Kidney (tissue), 13 donors: ENCODE measurements at regions not wholly inside any gene's neighbourhood (a gene's known extent, or its start where the extent isn't known, plus 50 kb on each side); places are given as distances from the start of the nearest gene placed in this dataset.

Experiments
- DNase-seq, 5 donors: peaks; one replicate each; pipeline ENCODE4 v3.0.0-alpha.2; 2013 to 2020
- FAIRE-seq: peaks from 2 replicates; lab custom pipeline; 2012; peaks lifted over from hg19 to GRCh38; lab: Jason Lieb, UNC
- H3K27ac ChIP-seq, 2 donors: one replicate each; pipeline ENCODE4 v1.7.0; 2013; ENCODE audit warnings: low read depth in 2 of 2, low read length in 2 of 2, inconsistent platforms in 1 of 2
- H3K27me3 ChIP-seq: one replicate; pipeline ENCODE4 v1.7.1; 2013; ENCODE audit warnings: low read length, inconsistent platforms; ENCODE audit not compliant: control insufficient read depth, insufficient read depth
- H3K36me3 ChIP-seq, 3 donors: one replicate each; pipeline versions ENCODE4 v1.7.0 to v1.7.1; 2013; ENCODE audit warnings: low read length in 3 of 3, control low read depth in 1 of 3, inconsistent platforms in 1 of 3; ENCODE audit not compliant: insufficient read depth in 3 of 3, control insufficient read depth in 2 of 3
- H3K4me1 ChIP-seq, 3 donors: one replicate each; pipeline versions ENCODE4 v1.7.0 to v1.7.1; 2013; ENCODE audit warnings: low read length in 3 of 3, inconsistent platforms in 1 of 3, low read depth in 1 of 3; ENCODE audit not compliant: control insufficient read depth in 2 of 3, insufficient read depth in 2 of 3
- H3K4me3 ChIP-seq, 3 donors: one replicate each; pipeline versions ENCODE4 v1.7.0 to v1.8.1; 2013; ENCODE audit warnings: low read length in 3 of 3, control low read depth in 1 of 3, inconsistent platforms in 1 of 3
- H3K9ac ChIP-seq, 3 donors: one replicate each; pipeline versions ENCODE4 v1.7.0 to v1.7.1; 2013; ENCODE audit warnings: low read length in 3 of 3, control low read depth in 1 of 3, inconsistent platforms in 1 of 3
- H3K9me3 ChIP-seq, 3 donors: one replicate each; pipeline versions ENCODE4 v1.7.0 to v1.7.1; 2013; ENCODE audit warnings: low read length in 3 of 3, control low read depth in 1 of 3, inconsistent platforms in 1 of 3; ENCODE audit not compliant: control insufficient read depth in 2 of 3, insufficient read depth in 1 of 3
- CTCF ChIP-seq: IDR thresholded peaks from 3 replicates; pipeline ENCODE4 v1.5.1; 2012; ENCODE audit warnings: mild to moderate bottlenecking, moderate library complexity, borderline replicate concordance; ENCODE audit not compliant: insufficient read depth; ENCODE audit errors: extremely low read depth
- intact Hi-C: fragments of 100-400 bp; cut with DNase I; formaldehyde crosslinking; loops from one replicate; pipeline ENCODE4 v1.11.1; 2022
- donor health status: control.
- donor health status: control.
- donor health status: control.
- donor health status: control.
- donor health status: control.
- donor health status: DM: yes; HTN: yes; CAD: no.
- donor health status: Normal renal cell carcinoma (clear cell type).

GRCh38 chr1:2890221-2890850 lies 88.8 kb upstream of the TTC34 start:
- no peak overlapping the region for H3K9ac ChIP-seq

GRCh38 chr1:2891923-2892448 lies 90.5 kb upstream of the TTC34 start:
- Histone ChIP-seq H3K4me1 (no peaks in the 10 kb centered on the region), H3K36me3 (no peaks in the 10 kb centered on the region), H3K9ac (no peak overlapping the region), H3K27ac (no peak overlapping the region), H3K9me3 (no peaks in the 10 kb centered on the region), H3K27me3 (peaks cover 2% of the 10 kb centered on the region), H3K4me3 (no peak overlapping the region)
- FAIRE-seq (no peak), DNase-seq (no peak)
- no peak for TF ChIP-seq CTCF
- intact Hi-C loops: no loop called here

More at GRCh38 chr1:2890221-2890850, 88.8 kb upstream of the TTC34 start:
- no peaks in the 10 kb centered on the region for H3K9me3 ChIP-seq
- intact Hi-C loops: no loop called here
- no peak for TF ChIP-seq CTCF
- DNase-seq (no peak), FAIRE-seq (no peak)
- H3K27me3 ChIP-seq: peaks cover 2% of the 10 kb centered on the region
- no peak overlapping the region for H3K27ac ChIP-seq
- no peak overlapping the region for H3K4me3 ChIP-seq
- no peaks in the 10 kb centered on the region for H3K36me3 ChIP-seq
- no peaks in the 10 kb centered on the region for H3K4me1 ChIP-seq

- DNase-seq: no peak
- intact Hi-C loops: no loop called here
- Histone ChIP-seq H3K9ac (no peak overlapping the region), H3K4me3 (no peak overlapping the region), H3K4me1 (no peaks in the 10 kb centered on the region), H3K27me3 (peaks cover 2% of the 10 kb centered on the region), H3K27ac (no peak overlapping the region), H3K36me3 (no peaks in the 10 kb centered on the region), H3K9me3 (no peaks in the 10 kb centered on the region)
- TF ChIP-seq CTCF: no peak
- FAIRE-seq: no peak
Measured at GRCh38 chr1:2893473-2894120, 92.1 kb upstream of the TTC34 start.
